Choroid plexus epithelial cell (primary cell): ENCODE measurements at regions not wholly inside any gene's neighbourhood (a gene's known extent, or its start where the extent isn't known, plus 50 kb on each side); places are given as distances from the start of the nearest gene placed in this dataset.
"Not testable (repeated sequence)": the region's sequence is repeated elsewhere in the genome, so short reads cannot be mapped to it uniquely, and the experiment has no call there.

Experiments used
- DNase-seq: peaks from one replicate; pipeline ENCODE4 v3.0.0-alpha.2; 2010; ENCODE audit warnings: low read depth
- H3K4me3 ChIP-seq: 2 replicates; pipeline ENCODE4 v1.5.1; 2011; ENCODE audit warnings: low read depth, mild to moderate bottlenecking, control low read depth, low read length, moderate library complexity
- TF ChIP-seq, protein P1 (sequence below): conservative IDR thresholded peaks from 2 replicates; pipeline ENCODE4 v1.5.1; 2011; ENCODE audit warnings: low read depth, mild to moderate bottlenecking, control low read depth, inconsistent platforms, low read length, moderate library complexity

DNA sequence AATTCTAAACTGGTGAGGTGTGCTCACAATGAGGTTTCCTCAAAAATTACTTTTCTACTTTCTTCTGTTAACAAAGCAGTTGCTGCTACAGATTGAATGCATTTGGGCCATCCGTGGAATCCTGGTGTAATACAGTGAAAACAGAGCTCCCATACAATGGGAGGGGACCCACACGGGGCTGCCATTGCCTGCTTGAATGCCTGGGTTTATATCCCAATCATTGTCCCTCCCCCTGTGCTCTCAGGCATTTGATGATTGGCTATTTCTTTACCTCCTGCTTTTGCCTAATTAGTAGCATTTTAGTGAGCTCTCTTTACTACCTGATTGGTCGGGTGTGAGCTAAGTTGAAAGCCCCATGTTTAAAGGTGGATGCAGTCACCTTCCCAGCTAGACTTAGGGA lies 52.9 kb upstream of the CSF1 start:
- H3K4me3 ChIP-seq, DNase-seq: not testable (repeated sequence)

DNA sequence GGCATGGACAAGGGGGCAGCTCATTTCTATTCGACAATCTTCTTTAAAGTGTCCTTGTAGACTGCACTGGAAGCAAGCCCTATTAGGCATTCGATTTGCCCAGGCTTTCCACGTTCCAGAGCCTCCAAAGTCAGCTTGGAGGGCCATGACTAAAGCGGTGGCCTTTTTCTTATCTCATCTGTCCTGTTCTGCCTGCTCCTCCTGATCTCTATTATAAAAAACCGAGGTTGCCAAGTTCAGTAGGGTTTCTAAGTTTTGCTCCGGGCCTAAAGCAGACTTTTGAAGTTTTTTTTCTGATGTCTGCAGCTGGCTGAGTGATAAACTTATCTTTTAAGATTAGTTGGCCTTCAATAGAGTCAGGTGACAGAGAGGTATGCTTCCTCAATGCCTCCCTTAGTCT lies 54.7 kb upstream of the CSF1 start:
- not testable (repeated sequence) for DNase-seq, H3K4me3 ChIP-seq

DNA sequence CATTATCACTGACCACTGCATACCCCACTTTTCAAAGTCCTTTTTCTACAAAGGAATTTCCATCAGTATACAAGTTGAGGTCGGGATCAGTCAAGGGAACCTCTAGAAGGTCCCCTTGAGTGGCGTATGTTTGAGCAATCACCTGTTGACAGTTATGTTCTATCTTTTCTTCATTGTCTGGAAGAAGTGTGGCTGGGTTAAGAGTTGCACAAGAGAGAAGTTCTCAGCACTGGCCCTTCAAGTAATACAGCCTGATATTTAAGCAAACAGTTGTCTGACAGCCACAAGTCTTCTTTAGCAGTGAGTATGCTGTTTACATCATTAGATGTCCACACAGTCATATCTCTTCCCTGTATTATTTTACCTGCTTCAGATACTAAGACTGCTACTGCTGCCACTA lies 56.7 kb upstream of the CSF1 start:
- H3K4me3 ChIP-seq, DNase-seq: not testable (repeated sequence)

DNA sequence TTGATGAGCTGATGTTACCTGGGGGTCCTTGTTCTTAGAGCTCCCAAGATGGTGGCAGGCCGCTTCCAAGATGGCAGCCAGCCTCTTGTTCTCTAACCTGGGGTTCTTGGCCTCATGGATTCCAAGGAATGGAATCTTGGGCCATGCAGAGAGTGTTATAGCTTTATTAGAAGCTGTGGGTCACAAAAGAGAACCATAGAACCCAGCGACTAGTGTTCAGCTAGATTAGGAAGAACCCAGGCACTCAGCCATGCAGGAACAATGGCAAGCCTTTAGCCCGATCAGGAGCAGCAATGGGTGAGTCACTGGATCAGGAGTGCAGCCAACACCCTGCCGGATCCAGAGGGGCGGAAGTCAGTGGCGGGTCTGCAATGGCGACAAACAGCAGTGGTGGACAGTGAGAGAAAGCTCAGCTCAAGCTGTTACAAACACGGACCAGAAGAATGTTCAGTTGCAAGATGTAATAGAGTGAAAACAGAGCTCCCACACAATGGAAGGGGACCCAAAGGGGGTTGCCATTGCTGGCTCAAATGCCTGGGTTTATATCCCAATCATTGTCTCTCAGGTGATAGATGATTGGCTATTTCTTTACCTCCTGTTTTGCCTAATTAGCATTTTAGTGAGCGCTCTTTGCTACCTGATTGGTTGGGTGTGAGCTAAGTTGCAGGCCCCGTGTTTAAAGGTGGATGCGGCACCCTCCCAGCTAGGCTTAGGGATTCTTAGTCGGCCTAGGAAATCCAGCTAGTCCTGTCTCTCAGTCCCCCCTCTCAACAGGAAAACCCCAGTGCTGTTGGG lies 58.2 kb upstream of the CSF1 start:
- H3K4me3 ChIP-seq, result not testable (repeated sequence)
- peak; percentile 52 for DNase-seq

DNA sequence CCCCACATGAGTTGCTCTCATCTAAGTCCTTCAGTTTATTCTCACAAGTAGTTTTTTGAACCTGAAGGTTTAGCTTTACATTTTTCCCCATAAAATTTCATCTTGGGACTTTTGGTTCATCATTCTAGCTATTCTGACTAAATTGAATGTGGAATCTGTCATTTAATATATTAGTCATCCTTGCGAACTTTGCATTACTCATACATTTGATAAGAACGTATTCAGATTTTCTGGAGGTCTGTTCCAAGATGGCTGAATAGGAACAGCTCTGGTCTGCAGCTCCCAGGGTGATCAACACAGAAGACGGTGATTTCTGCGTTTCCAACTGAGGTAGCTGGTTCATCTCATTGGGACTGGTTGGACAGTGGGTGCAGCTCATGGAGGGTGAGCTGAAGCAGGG lies 59.8 kb upstream of the CSF1 start:
- no peak overlapping the region for H3K4me3 ChIP-seq
- DNase-seq, result peak; percentile 24
- TF ChIP-seq, protein P1, sequence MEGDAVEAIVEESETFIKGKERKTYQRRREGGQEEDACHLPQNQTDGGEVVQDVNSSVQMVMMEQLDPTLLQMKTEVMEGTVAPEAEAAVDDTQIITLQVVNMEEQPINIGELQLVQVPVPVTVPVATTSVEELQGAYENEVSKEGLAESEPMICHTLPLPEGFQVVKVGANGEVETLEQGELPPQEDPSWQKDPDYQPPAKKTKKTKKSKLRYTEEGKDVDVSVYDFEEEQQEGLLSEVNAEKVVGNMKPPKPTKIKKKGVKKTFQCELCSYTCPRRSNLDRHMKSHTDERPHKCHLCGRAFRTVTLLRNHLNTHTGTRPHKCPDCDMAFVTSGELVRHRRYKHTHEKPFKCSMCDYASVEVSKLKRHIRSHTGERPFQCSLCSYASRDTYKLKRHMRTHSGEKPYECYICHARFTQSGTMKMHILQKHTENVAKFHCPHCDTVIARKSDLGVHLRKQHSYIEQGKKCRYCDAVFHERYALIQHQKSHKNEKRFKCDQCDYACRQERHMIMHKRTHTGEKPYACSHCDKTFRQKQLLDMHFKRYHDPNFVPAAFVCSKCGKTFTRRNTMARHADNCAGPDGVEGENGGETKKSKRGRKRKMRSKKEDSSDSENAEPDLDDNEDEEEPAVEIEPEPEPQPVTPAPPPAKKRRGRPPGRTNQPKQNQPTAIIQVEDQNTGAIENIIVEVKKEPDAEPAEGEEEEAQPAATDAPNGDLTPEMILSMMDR, result no peak

DNA sequence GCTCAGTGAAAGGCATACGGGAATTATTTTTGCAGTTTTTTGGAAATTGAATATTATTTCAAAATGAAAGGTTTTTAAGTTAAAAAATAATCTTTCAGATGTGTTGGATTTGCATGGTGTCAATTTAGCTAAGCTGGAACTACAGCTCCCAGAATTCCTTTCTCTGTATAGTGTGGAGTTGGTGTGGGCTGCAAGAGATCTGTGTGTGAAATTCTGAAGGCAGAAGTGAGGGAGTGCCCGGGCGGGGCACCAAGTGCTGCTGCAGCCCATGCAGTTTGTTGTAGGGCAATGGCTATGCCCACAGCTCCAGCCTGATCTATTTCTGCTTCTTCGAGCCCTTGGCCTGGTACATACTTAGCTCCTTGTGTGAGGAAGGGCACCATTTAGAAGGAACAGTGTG lies 60.5 kb upstream of the CSF1 start:
- TF ChIP-seq, protein P1, result no peak
- H3K4me3 ChIP-seq, result no peak overlapping the region
- no peak for DNase-seq

DNA sequence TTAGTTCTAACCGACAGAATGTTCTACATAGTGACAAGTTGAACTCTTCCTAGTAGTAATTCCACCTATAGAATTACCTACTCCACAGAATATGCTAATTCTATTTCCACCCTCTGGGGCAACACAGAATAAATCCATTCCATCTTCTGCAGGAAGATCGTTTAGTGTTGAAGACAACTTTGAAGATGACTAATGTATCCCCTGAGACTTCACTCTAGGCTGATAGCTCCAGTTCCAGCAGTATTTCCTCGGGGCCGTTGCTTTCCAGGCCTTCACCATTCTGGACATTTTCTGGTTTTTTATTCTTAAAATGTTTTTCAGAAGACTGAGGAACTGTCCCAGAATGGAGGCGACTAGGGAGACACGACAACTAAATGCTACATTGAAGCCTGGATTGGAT lies 61.0 kb upstream of the CSF1 start:
- TF ChIP-seq, protein P1, result no peak
- DNase-seq, result no peak

DNA sequence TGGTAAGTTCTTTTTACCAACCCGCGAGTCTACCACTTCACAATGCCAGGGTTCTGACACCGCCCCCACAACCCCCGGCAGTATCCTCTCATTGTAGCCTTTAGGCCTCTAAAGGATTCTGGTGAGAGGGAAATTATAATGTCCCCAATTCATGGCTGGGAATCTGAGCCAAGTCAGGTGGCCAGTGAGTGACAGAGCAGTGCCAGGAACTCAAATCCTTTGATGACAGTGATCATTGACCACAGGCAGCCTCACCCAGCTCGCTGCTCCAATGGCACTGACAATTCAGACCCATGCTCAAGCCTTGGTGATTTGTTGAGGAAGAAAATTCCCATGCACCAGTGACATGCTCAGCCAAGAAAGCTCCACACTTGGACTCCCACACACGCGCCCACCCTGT lies 63.4 kb upstream of the CSF1 start:
- DNase-seq, result no peak
- H3K4me3 ChIP-seq, result no peak overlapping the region
- TF ChIP-seq, protein P1, result no peak

More for the DNA sequence above, 61.0 kb upstream of the CSF1 start:
- no peak overlapping the region for H3K4me3 ChIP-seq

DNA sequence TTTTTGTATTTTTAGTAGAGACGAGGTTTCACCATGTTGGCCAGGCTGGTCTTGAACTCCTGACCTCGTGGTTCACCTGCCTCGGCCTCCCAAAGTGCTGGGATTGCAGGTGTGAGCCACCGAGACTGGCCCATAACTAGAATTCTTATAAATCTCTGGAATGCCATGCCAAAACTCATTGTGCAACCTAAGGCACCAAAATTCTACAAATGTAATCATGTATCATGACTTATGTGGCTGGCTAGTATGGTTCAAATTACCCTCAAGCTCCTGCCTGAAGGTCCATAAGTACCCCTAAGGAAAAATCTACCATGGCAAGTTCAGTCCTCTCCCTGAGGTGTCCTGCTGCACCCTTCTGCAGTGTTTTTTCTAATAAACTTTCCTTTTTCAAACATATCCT lies 63.8 kb upstream of the CSF1 start:
- TF ChIP-seq, protein P1, result no peak
- no peak for DNase-seq
- H3K4me3 ChIP-seq, result no peak overlapping the region
